SJSA1 (cell line): ENCODE measurements at regions not wholly inside any gene's neighbourhood (a gene's known extent, or its start where the extent isn't known, plus 50 kb on each side); places are given as distances from the start of the nearest gene placed in this dataset.

Experiments
- DNase-seq, 2 experiments: peaks; one replicate each; pipeline ENCODE4 v3.0.0-alpha.2; 2015 to 2020; ENCODE audit warnings: low spot score in 2 of 2, low read depth in 1 of 2
- H3K27ac ChIP-seq: fragments of 250-450 bp; sonication (Bioruptor Pico); 2 replicates; pipeline ENCODE4 v1.5.1; 2020; ENCODE audit warnings: mild to moderate bottlenecking, moderate library complexity
- H3K27me3 ChIP-seq: fragments of 250-450 bp; sonication (Bioruptor Pico); replicated peaks from 2 replicates; pipeline ENCODE4 v1.5.1; 2020; ENCODE audit warnings: mild to moderate bottlenecking, moderate library complexity
- H3K36me3 ChIP-seq: fragments of 250-450 bp; sonication (Bioruptor Pico); 2 replicates; pipeline ENCODE4 v1.5.1; 2020; ENCODE audit warnings: mild to moderate bottlenecking
- H3K4me1 ChIP-seq: fragments of 250-450 bp; sonication (Bioruptor Pico); replicated peaks from 2 replicates; pipeline ENCODE4 v1.6.1; 2021; ENCODE audit warnings: mild to moderate bottlenecking
- H3K4me3 ChIP-seq: fragments of 250-450 bp; sonication (Bioruptor Pico); 2 replicates; pipeline ENCODE4 v1.5.1; 2020; ENCODE audit warnings: mild to moderate bottlenecking
- H3K9me3 ChIP-seq: fragments of 250-450 bp; sonication (Bioruptor Pico); replicated peaks from 2 replicates; pipeline ENCODE4 v1.5.1; 2020; ENCODE audit warnings: mild to moderate bottlenecking

GRCh38 chr1:58836408-58836807 lies 52.6 kb upstream of the JUN start:
- H3K9me3 ChIP-seq = no peaks in the 10 kb centered on the region
- DNase-seq = no peak

GRCh38 chr1:58837886-58838285 lies 54.0 kb upstream of the JUN start:
- DNase-seq = no peak
- H3K36me3 ChIP-seq = no peaks in the 10 kb centered on the region
- no peak overlapping the region for H3K27ac ChIP-seq
- no peak overlapping the region for H3K4me3 ChIP-seq
- H3K27me3 ChIP-seq = no peaks in the 10 kb centered on the region
- H3K9me3 ChIP-seq = no peaks in the 10 kb centered on the region
- H3K4me1 ChIP-seq = peaks cover 10% of the 10 kb centered on the region

More at GRCh38 chr1:58836408-58836807, 52.6 kb upstream of the JUN start:
- Histone ChIP-seq H3K36me3 (no peaks in the 10 kb centered on the region), H3K4me1 (peaks cover 10% of the 10 kb centered on the region), H3K27me3 (no peaks in the 10 kb centered on the region), H3K27ac (no peak overlapping the region), H3K4me3 (no peak overlapping the region)

GRCh38 chr1:58839147-58839795 lies 55.4 kb upstream of the JUN start:
- Histone ChIP-seq H3K4me1 (peaks cover 10% of the 10 kb centered on the region), H3K27me3 (no peaks in the 10 kb centered on the region), H3K9me3 (no peaks in the 10 kb centered on the region), H3K27ac (no peak overlapping the region), H3K4me3 (no peak overlapping the region), H3K36me3 (no peaks in the 10 kb centered on the region)
- DNase-seq = no peak

- no peak overlapping the region for H3K4me3 ChIP-seq
- no peak overlapping the region for H3K27ac ChIP-seq
- H3K36me3 ChIP-seq = no peaks in the 10 kb centered on the region
- H3K27me3 ChIP-seq = no peaks in the 10 kb centered on the region
- peaks cover 10% of the 10 kb centered on the region for H3K4me1 ChIP-seq
- no peaks in the 10 kb centered on the region for H3K9me3 ChIP-seq
- DNase-seq = no peak
These were observed 56.3 kb upstream of the JUN start for GRCh38 chr1:58839846-58840835.

GRCh38 chr1:58841455-58841854 lies 57.6 kb upstream of the JUN start:
- DNase-seq = no peak
- Histone ChIP-seq H3K4me1 (peaks cover 9% of the 10 kb centered on the region), H3K4me3 (no peak overlapping the region), H3K27ac (no peak overlapping the region), H3K36me3 (no peaks in the 10 kb centered on the region), H3K9me3 (no peaks in the 10 kb centered on the region), H3K27me3 (no peaks in the 10 kb centered on the region)

GRCh38 chr1:58842941-58843340 lies 59.1 kb upstream of the JUN start:
- H3K4me1 ChIP-seq = peaks cover 3% of the 10 kb centered on the region; the same call in 1 of the 2 replicates
- no peak overlapping the region for H3K27ac ChIP-seq
- H3K4me3 ChIP-seq = no peak overlapping the region
- H3K9me3 ChIP-seq = no peaks in the 10 kb centered on the region
- H3K36me3 ChIP-seq = no peaks in the 10 kb centered on the region
- no peak for DNase-seq
- H3K27me3 ChIP-seq = no peaks in the 10 kb centered on the region

GRCh38 chr1:58844176-58844575 lies 60.3 kb upstream of the JUN start:
- Histone ChIP-seq H3K9me3 (no peaks in the 10 kb centered on the region), H3K27me3 (no peaks in the 10 kb centered on the region), H3K36me3 (no peaks in the 10 kb centered on the region), H3K4me1 (peaks cover 13% of the 10 kb centered on the region), H3K4me3 (no peak overlapping the region), H3K27ac (no peak overlapping the region)
- DNase-seq = no peak

GRCh38 chr1:58845942-58846341 lies 62.1 kb upstream of the JUN start:
- no peak overlapping the region for H3K27ac ChIP-seq
- no peak overlapping the region for H3K4me3 ChIP-seq
- peaks cover 28% of the 10 kb centered on the region for H3K4me1 ChIP-seq
- no peaks in the 10 kb centered on the region for H3K27me3 ChIP-seq
- DNase-seq = no peak
- no peaks in the 10 kb centered on the region for H3K36me3 ChIP-seq
- H3K9me3 ChIP-seq = no peaks in the 10 kb centered on the region

- Histone ChIP-seq H3K4me1 (peaks cover 41% of the 10 kb centered on the region), H3K27me3 (no peaks in the 10 kb centered on the region), H3K36me3 (no peaks in the 10 kb centered on the region), H3K4me3 (no peak overlapping the region), H3K27ac (peak overlapping the region; percentile 77), H3K9me3 (no peaks in the 10 kb centered on the region)
- DNase-seq = peak; percentile 97 to 99
These were observed 65.1 kb upstream of the JUN start for GRCh38 chr1:58848818-58849411.

GRCh38 chr1:58849551-58849950 lies 65.7 kb upstream of the JUN start:
- no peaks in the 10 kb centered on the region for H3K9me3 ChIP-seq
- DNase-seq = no peak
- H3K27me3 ChIP-seq = no peaks in the 10 kb centered on the region
- H3K4me3 ChIP-seq = no peak overlapping the region
- peak overlapping the region; percentile 77 for H3K27ac ChIP-seq
- peaks cover 47% of the 10 kb centered on the region for H3K4me1 ChIP-seq
- H3K36me3 ChIP-seq = no peaks in the 10 kb centered on the region

GRCh38 chr1:58850636-58851035 lies 66.8 kb upstream of the JUN start:
- no peak for DNase-seq
- H3K9me3 ChIP-seq = no peaks in the 10 kb centered on the region
- H3K4me3 ChIP-seq = no peak overlapping the region
- peak overlapping the region; percentile 77 for H3K27ac ChIP-seq
- peaks cover 58% of the 10 kb centered on the region for H3K4me1 ChIP-seq
- no peaks in the 10 kb centered on the region for H3K27me3 ChIP-seq
- H3K36me3 ChIP-seq = no peaks in the 10 kb centered on the region

GRCh38 chr1:58852731-58853485 lies 69.1 kb upstream of the JUN start:
- Histone ChIP-seq H3K9me3 (no peaks in the 10 kb centered on the region), H3K4me3 (no peak overlapping the region), H3K27ac (no peak overlapping the region), H3K27me3 (no peaks in the 10 kb centered on the region), H3K36me3 (no peaks in the 10 kb centered on the region), H3K4me1 (peaks cover 59% of the 10 kb centered on the region)
- no peak for DNase-seq

- peak overlapping the region; percentile 63 for H3K27ac ChIP-seq
- no peaks in the 10 kb centered on the region for H3K27me3 ChIP-seq
- H3K36me3 ChIP-seq = no peaks in the 10 kb centered on the region
- H3K4me3 ChIP-seq = no peak overlapping the region
- H3K9me3 ChIP-seq = no peaks in the 10 kb centered on the region
- DNase-seq = peak in 1 of 2 experiments; percentile 63
- peaks cover 45% of the 10 kb centered on the region for H3K4me1 ChIP-seq
These were observed 70.7 kb upstream of the JUN start for GRCh38 chr1:58854576-58854975.
